RWPE2 (cell line): ENCODE measurements at regions not wholly inside any gene's neighbourhood (a gene's known extent, or its start where the extent isn't known, plus 50 kb on each side); places are given as distances from the start of the nearest gene placed in this dataset.

Source experiments
- ATAC-seq: fragments of 200-7000 bp; cut with Tn5 transposase; 3 replicates; pipeline ENCODE4 v1.9.1; 2021; ENCODE audit warnings: low read depth
- DNase-seq: peaks from one replicate; pipeline ENCODE4 v3.0.0-alpha.2; 2020; ENCODE audit warnings: low spot score
- H3K27ac ChIP-seq: fragments of 450-650 bp; 2 replicates; pipeline ENCODE4 v1.5.1; 2017; ENCODE audit warnings: mild to moderate bottlenecking; ENCODE audit not compliant: poor library complexity, severe bottlenecking
- H3K27me3 ChIP-seq: fragments of 250-450 bp; sonication (Bioruptor Pico); 2 replicates; pipeline ENCODE4 v1.5.1; 2021; ENCODE audit warnings: mild to moderate bottlenecking, moderate library complexity; ENCODE audit not compliant: insufficient read depth, poor library complexity, severe bottlenecking
- H3K36me3 ChIP-seq: fragments of 250-450 bp; sonication (Bioruptor Pico); 2 replicates; pipeline ENCODE4 v1.5.1; 2020; ENCODE audit warnings: low read depth, mild to moderate bottlenecking, moderate library complexity
- H3K4me1 ChIP-seq: fragments of 250-450 bp; sonication (Bioruptor Pico); 2 replicates; pipeline ENCODE4 v1.5.1; 2021; ENCODE audit warnings: mild to moderate bottlenecking, moderate library complexity; ENCODE audit not compliant: insufficient read depth, poor library complexity, severe bottlenecking
- H3K4me3 ChIP-seq: fragments of 250-450 bp; sonication (Bioruptor Pico); 2 replicates; pipeline ENCODE4 v1.5.1; 2021; ENCODE audit warnings: mild to moderate bottlenecking, moderate library complexity; ENCODE audit not compliant: severe bottlenecking
- H3K9me3 ChIP-seq: fragments of 250-450 bp; sonication (Bioruptor Pico); 2 replicates; pipeline ENCODE4 v1.5.1; 2021; ENCODE audit warnings: mild to moderate bottlenecking, moderate library complexity; ENCODE audit not compliant: severe bottlenecking
- CTCF ChIP-seq: fragments of 450-650 bp; IDR thresholded peaks from one replicate; pipeline ENCODE4 v1.5.1; 2017; ENCODE audit warnings: mild to moderate bottlenecking, moderate library complexity; ENCODE audit not compliant: poor library complexity, severe bottlenecking

- H3K36me3 ChIP-seq: no peaks in the 10 kb centered on the region
- H3K9me3 ChIP-seq: no peaks in the 10 kb centered on the region
- no peak for TF ChIP-seq CTCF
- no peak for ATAC-seq
- no peak overlapping the region for H3K27ac ChIP-seq
- no peak overlapping the region for H3K4me3 ChIP-seq
- DNase-seq: no peak
- no peaks in the 10 kb centered on the region for H3K27me3 ChIP-seq
- no peaks in the 10 kb centered on the region for H3K4me1 ChIP-seq
Observed at GRCh38 chr7:140249036-140249806, 72.4 kb upstream of the KDM7A start.

- Histone ChIP-seq H3K36me3 (no peaks in the 10 kb centered on the region), H3K9me3 (no peaks in the 10 kb centered on the region), H3K4me3 (no peak overlapping the region), H3K4me1 (no peaks in the 10 kb centered on the region), H3K27me3 (no peaks in the 10 kb centered on the region), H3K27ac (no peak overlapping the region)
- no peak for DNase-seq
- TF ChIP-seq CTCF: no peak
- no peak for ATAC-seq
Observed at GRCh38 chr7:140247559-140247958, 70.8 kb upstream of the KDM7A start.

- Histone ChIP-seq H3K4me3 (no peak overlapping the region), H3K27me3 (no peaks in the 10 kb centered on the region), H3K4me1 (no peaks in the 10 kb centered on the region), H3K9me3 (no peaks in the 10 kb centered on the region), H3K27ac (no peak overlapping the region), H3K36me3 (no peaks in the 10 kb centered on the region)
- DNase-seq: no peak
- no peak for TF ChIP-seq CTCF
- no peak for ATAC-seq
Observed at GRCh38 chr7:140245611-140246105, 68.9 kb upstream of the KDM7A start.

- TF ChIP-seq CTCF: no peak
- ATAC-seq: no peak
- H3K36me3 ChIP-seq: no peaks in the 10 kb centered on the region
- DNase-seq: no peak
- no peaks in the 10 kb centered on the region for H3K4me1 ChIP-seq
- H3K4me3 ChIP-seq: no peak overlapping the region
- H3K27me3 ChIP-seq: no peaks in the 10 kb centered on the region
- H3K27ac ChIP-seq: no peak overlapping the region
- H3K9me3 ChIP-seq: no peaks in the 10 kb centered on the region
Observed at GRCh38 chr7:140242057-140243031, 65.6 kb upstream of the KDM7A start.
